BJ (cell line): ENCODE measurements at regions not wholly inside any gene's neighbourhood (a gene's known extent, or its start where the extent isn't known, plus 50 kb on each side); places are given as distances from the start of the nearest gene placed in this dataset.

Experiments
- CTCF ChIA-PET: fragments of 350-600 bp; formaldehyde crosslinking; extraction: SDS; loops from one replicate; lab custom pipeline; 2021; ENCODE audit warnings: antibody characterized with exemption, inconsistent platforms; lab: Yijun Ruan, JAX
- POLR2A ChIA-PET: fragments of 300-600 bp; sonication (Branson Sonifier 250); formaldehyde crosslinking; extraction: SDS; loops from one replicate; lab custom pipeline; 2021; ENCODE audit warnings: antibody characterized with exemption; lab: Charles Lee
- DNase-seq: peaks from one replicate; pipeline ENCODE4 v3.0.0-alpha.2; 2011; ENCODE audit warnings: low read depth
- H3K27me3 ChIP-seq: 2 replicates; pipeline ENCODE4 v1.6.0; 2011; ENCODE audit warnings: low read length; ENCODE audit not compliant: control insufficient read depth, insufficient read depth
- H3K36me3 ChIP-seq: 2 replicates; pipeline ENCODE4 v1.5.1; 2011; ENCODE audit warnings: low read length; ENCODE audit not compliant: control insufficient read depth, insufficient read depth
- H3K4me3 ChIP-seq: 2 replicates; pipeline ENCODE4 v1.5.1; 2011; ENCODE audit warnings: low read depth, mild to moderate bottlenecking, control low read depth, low read length
- TF ChIP-seq, protein P1 (sequence below): IDR thresholded peaks from 2 replicates; pipeline ENCODE4 v1.5.1; 2011; ENCODE audit warnings: low read depth, mild to moderate bottlenecking, control low read depth, inconsistent platforms, low read length, moderate library complexity; ENCODE audit not compliant: insufficient read depth

DNA sequence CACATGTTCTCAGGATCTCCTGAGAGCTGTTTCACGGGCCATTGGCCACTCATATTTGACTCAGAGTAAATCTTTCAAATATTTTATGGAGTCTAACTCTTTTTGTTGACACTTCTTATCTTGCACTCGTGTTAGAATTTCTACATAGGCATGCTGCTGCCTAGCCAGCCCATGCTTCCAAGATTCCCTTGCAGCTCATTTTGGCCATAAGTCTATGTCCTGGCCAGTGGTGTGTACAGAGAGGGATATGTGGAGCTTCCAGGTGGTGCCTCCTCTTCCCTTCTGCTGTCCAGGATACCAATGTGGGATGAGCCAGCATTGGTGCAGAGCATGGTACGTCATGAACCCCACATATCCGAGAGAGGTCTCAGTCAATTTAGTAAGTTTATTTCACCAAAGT, 522.6 kb downstream of the QKI start:
- DNase-seq = no peak
- Histone ChIP-seq H3K27me3 (no peaks in the 10 kb centered on the region), H3K36me3 (no peaks in the 10 kb centered on the region), H3K4me3 (no peak overlapping the region)
- ChIA-PET POLR2A (no interaction called here), CTCF (interaction anchor here (1.3 kb wide), 1 partner anchor 8 kb away, joined by 4 read pairs; no protein-coding TSS in a partner anchor)
- TF ChIP-seq, protein P1, sequence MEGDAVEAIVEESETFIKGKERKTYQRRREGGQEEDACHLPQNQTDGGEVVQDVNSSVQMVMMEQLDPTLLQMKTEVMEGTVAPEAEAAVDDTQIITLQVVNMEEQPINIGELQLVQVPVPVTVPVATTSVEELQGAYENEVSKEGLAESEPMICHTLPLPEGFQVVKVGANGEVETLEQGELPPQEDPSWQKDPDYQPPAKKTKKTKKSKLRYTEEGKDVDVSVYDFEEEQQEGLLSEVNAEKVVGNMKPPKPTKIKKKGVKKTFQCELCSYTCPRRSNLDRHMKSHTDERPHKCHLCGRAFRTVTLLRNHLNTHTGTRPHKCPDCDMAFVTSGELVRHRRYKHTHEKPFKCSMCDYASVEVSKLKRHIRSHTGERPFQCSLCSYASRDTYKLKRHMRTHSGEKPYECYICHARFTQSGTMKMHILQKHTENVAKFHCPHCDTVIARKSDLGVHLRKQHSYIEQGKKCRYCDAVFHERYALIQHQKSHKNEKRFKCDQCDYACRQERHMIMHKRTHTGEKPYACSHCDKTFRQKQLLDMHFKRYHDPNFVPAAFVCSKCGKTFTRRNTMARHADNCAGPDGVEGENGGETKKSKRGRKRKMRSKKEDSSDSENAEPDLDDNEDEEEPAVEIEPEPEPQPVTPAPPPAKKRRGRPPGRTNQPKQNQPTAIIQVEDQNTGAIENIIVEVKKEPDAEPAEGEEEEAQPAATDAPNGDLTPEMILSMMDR = no peak

- ChIA-PET POLR2A (no interaction called here), CTCF (no interaction called here)
- DNase-seq = no peak
- TF ChIP-seq, protein P1 = no peak
- H3K27me3 ChIP-seq = no peaks in the 10 kb centered on the region
- H3K4me3 ChIP-seq = no peak overlapping the region
- H3K36me3 ChIP-seq = no peaks in the 10 kb centered on the region
Observed at GRCh38 chr6:163935158-163935762, 520.7 kb downstream of the QKI start.

DNA sequence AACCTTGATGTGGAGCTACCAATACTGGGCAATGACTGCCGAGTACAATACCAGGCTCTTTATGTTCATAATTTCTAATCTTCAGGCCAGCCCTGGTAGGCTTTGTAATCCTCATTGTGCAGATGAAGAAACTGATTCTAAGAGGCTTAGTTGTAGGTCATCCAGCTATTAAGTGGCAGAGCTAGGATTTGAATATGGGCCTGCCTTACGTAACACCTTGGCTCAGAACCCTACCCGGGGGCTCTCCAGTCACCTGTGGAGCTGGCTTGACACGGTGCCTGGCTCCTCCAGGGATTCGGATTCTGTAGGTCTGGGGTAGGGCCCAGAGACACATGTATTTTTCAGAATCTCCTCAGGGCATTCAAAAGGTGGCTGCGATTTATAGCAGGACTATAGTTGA, 515.5 kb downstream of the QKI start:
- H3K36me3 ChIP-seq = no peaks in the 10 kb centered on the region
- CTCF ChIA-PET = no interaction called here
- DNase-seq = no peak
- POLR2A ChIA-PET = no interaction called here
- H3K27me3 ChIP-seq = no peaks in the 10 kb centered on the region
- TF ChIP-seq, protein P1 = no peak
- H3K4me3 ChIP-seq = no peak overlapping the region

DNA sequence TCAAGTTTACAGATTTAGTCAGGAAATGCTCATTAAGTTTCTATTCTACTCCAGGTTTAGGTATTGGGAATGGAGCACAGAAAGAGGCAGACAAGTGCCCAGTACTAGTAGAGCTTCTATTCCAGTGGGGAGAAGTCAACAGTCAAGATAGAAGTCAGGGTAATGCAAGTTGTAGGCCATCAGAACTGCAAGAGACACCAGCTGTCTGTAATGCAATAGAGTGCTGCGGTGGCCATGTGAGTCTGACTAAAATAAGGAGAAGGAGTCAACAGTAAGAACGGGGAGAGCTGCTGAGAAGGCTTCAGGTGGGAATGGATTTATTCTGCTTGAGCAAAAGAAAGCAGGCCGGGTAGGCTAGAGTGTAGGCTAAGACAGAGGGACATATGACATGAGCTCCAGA, 515.0 kb downstream of the QKI start:
- no peak for DNase-seq
- no peaks in the 10 kb centered on the region for H3K27me3 ChIP-seq
- H3K36me3 ChIP-seq = no peaks in the 10 kb centered on the region
- ChIA-PET CTCF (no interaction called here), POLR2A (no interaction called here)
- no peak overlapping the region for H3K4me3 ChIP-seq
- TF ChIP-seq, protein P1 = no peak

- no peaks in the 10 kb centered on the region for H3K27me3 ChIP-seq
- ChIA-PET CTCF (interaction anchor here (1.0 kb wide), 1 partner anchor 510 kb away, joined by 3 read pairs; no protein-coding TSS in a partner anchor), POLR2A (no interaction called here)
- H3K36me3 ChIP-seq = no peaks in the 10 kb centered on the region
- DNase-seq = no peak
- TF ChIP-seq, protein P1 = no peak
- no peak overlapping the region for H3K4me3 ChIP-seq
Observed at GRCh38 chr6:163926642-163927041, 512.1 kb downstream of the QKI start.
